ENCODE measurements at regions not wholly inside any gene's neighbourhood (a gene's known extent, or its start where the extent isn't known, plus 50 kb on each side); places are given as distances from the start of the nearest gene placed in this dataset.

DNA sequence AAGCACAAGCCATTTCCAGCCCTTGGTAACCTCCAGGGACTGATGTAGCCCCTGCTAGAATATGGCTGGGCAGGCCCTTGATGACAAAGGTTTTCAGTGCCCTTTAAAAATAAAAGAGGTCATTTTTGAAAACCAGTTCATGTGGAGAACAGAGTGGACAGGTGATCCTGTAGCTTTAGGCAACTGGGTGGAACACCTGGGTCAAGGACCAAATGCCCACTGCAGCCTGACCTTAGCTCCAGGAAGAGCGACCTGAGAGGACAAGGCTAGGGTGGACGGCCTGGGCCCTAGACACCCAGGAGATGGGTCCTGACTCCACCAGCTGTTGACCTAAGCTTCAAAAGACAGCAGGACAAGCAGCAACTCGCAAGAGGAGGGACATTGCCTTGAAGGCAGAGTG, 116.6 kb downstream of the LIPG start:
- peak in 1 of 2 donors; percentile 21 for DNase-seq (ENCODE audit: low spot score in 2 of 2)
- intact Hi-C loops (cut with DNase I; ENCODE audit: low total_unique reads): no loop called here
- H3K27ac ChIP-seq: no peak overlapping the region

GRCh38 chr18:49677762-49678413, 116.0 kb downstream of the LIPG start:
- H3K27ac ChIP-seq: no peak overlapping the region
- DNase-seq (ENCODE audit: low spot score in 2 of 2): no peak

More for the DNA sequence above, 116.6 kb downstream of the LIPG start:
- H3K9me3 ChIP-seq: no peaks in the 10 kb centered on the region
- no peak for TF ChIP-seq POLR2AphosphoS5 (IDR thresholded peaks at IDR 0.05)
- no peak for TF ChIP-seq CTCF (IDR thresholded peaks at IDR 0.05)
- no peak for TF ChIP-seq POLR2A (IDR thresholded peaks at IDR 0.05)
- no peaks in the 10 kb centered on the region for H3K4me1 ChIP-seq
- H3K4me3 ChIP-seq: no peak overlapping the region
- no peaks in the 10 kb centered on the region for H3K36me3 ChIP-seq
- H3K27me3 ChIP-seq: no peaks in the 10 kb centered on the region

GRCh38 chr18:49677081-49677480, 115.2 kb downstream of the LIPG start:
- Histone ChIP-seq H3K36me3 (no peaks in the 10 kb centered on the region), H3K27me3 (no peaks in the 10 kb centered on the region), H3K9me3 (no peaks in the 10 kb centered on the region), H3K4me1 (no peaks in the 10 kb centered on the region), H3K4me3 (no peak overlapping the region), H3K27ac (no peak overlapping the region)
- intact Hi-C loops (cut with DNase I; ENCODE audit: low total_unique reads): no loop called here
- TF ChIP-seq POLR2AphosphoS5 (IDR thresholded peaks at IDR 0.05) (no peak), CTCF (IDR thresholded peaks at IDR 0.05) (no peak), POLR2A (IDR thresholded peaks at IDR 0.05) (no peak)
- no peak for DNase-seq (ENCODE audit: low spot score in 2 of 2)

More at GRCh38 chr18:49677762-49678413, 116.0 kb downstream of the LIPG start:
- Histone ChIP-seq H3K9me3 (no peaks in the 10 kb centered on the region), H3K4me3 (no peak overlapping the region), H3K36me3 (no peaks in the 10 kb centered on the region), H3K4me1 (no peaks in the 10 kb centered on the region), H3K27me3 (no peaks in the 10 kb centered on the region)
- TF ChIP-seq POLR2A (IDR thresholded peaks at IDR 0.05) (no peak), POLR2AphosphoS5 (IDR thresholded peaks at IDR 0.05) (no peak), CTCF (IDR thresholded peaks at IDR 0.05) (no peak)
- intact Hi-C loops (cut with DNase I; ENCODE audit: low total_unique reads): no loop called here

- TF ChIP-seq POLR2AphosphoS5 (IDR thresholded peaks at IDR 0.05) (no peak), CTCF (IDR thresholded peaks at IDR 0.05) (no peak), POLR2A (IDR thresholded peaks at IDR 0.05) (no peak)
- Histone ChIP-seq H3K27ac (no peak overlapping the region), H3K4me1 (peaks cover 0 to 3% of the 10 kb centered on the region in 2 donors), H3K4me3 (no peak overlapping the region), H3K9me3 (no peaks in the 10 kb centered on the region), H3K36me3 (no peaks in the 10 kb centered on the region), H3K27me3 (no peaks in the 10 kb centered on the region)
- DNase-seq (ENCODE audit: low spot score in 2 of 2): no peak
- intact Hi-C loops (cut with DNase I; ENCODE audit: low total_unique reads): no loop called here
These were observed 111.4 kb downstream of the LIPG start for GRCh38 chr18:49673281-49673680.

DNA sequence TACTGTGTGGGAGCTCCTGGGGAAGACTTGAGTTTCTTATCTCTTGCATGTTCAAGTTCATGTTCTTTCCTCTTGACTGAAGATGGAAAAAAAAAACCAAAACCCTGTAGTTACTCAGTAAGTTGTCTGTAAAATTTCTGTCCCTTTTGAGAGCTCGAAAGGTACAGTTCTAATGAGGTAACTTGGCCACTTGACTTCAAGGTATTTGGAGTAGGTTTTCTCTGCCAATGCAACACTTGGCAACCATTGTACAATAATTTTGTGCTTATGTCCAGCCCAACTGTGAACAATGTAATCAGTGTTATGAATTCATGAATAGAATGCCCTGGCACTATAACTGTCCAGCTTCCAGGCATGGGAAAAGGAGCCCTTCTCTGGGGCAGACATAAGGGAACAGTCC, 111.0 kb downstream of the LIPG start:
- H3K36me3 ChIP-seq: no peaks in the 10 kb centered on the region
- intact Hi-C loops (cut with DNase I; ENCODE audit: low total_unique reads): no loop called here
- no peak overlapping the region for H3K4me3 ChIP-seq
- H3K4me1 ChIP-seq: peaks cover 0 to 3% of the 10 kb centered on the region in 2 donors
- H3K27me3 ChIP-seq: no peaks in the 10 kb centered on the region
- DNase-seq (ENCODE audit: low spot score in 2 of 2): no peak
- TF ChIP-seq CTCF (IDR thresholded peaks at IDR 0.05) (no peak), POLR2AphosphoS5 (IDR thresholded peaks at IDR 0.05) (no peak), POLR2A (IDR thresholded peaks at IDR 0.05) (no peak)
- no peak overlapping the region for H3K27ac ChIP-seq
- no peaks in the 10 kb centered on the region for H3K9me3 ChIP-seq

Data from breast epithelium (tissue), 4 donors.